GDM1 (cell line): ENCODE measurements at regions not wholly inside any gene's neighbourhood (a gene's known extent, or its start where the extent isn't known, plus 50 kb on each side); places are given as distances from the start of the nearest gene placed in this dataset.
"Not testable (repeated sequence)": the region's sequence is repeated elsewhere in the genome, so short reads cannot be mapped to it uniquely, and the experiment has no call there.

ENCODE experiments used
- DNase-seq: peaks from one replicate; lab custom pipeline; 2025; lab: John Stamatoyannopoulos, UW

- not testable (repeated sequence) for DNase-seq
Observed at GRCh38 chr2:234693681-234694190, 196.9 kb upstream of the ARL4C start.

DNA sequence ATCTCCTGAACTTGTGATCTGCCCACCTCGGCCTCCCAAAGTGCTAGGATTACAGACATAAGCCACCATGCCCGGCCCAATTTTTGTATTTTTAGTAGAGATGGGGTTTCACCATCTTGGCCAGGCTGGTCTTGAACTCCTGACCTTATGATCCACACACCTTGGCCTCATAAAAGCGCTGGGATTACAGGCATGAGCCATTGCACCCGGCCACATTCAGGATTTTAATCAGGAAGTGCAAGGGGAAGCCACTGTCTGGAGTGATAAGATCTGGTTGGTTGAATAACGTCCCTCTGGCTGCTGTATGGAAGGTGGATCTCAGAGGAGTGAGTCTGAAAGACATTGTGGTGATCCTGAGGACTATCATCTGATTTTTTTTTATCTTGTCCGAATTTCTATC, 196.3 kb upstream of the ARL4C start:
- DNase-seq = not testable (repeated sequence)

DNA sequence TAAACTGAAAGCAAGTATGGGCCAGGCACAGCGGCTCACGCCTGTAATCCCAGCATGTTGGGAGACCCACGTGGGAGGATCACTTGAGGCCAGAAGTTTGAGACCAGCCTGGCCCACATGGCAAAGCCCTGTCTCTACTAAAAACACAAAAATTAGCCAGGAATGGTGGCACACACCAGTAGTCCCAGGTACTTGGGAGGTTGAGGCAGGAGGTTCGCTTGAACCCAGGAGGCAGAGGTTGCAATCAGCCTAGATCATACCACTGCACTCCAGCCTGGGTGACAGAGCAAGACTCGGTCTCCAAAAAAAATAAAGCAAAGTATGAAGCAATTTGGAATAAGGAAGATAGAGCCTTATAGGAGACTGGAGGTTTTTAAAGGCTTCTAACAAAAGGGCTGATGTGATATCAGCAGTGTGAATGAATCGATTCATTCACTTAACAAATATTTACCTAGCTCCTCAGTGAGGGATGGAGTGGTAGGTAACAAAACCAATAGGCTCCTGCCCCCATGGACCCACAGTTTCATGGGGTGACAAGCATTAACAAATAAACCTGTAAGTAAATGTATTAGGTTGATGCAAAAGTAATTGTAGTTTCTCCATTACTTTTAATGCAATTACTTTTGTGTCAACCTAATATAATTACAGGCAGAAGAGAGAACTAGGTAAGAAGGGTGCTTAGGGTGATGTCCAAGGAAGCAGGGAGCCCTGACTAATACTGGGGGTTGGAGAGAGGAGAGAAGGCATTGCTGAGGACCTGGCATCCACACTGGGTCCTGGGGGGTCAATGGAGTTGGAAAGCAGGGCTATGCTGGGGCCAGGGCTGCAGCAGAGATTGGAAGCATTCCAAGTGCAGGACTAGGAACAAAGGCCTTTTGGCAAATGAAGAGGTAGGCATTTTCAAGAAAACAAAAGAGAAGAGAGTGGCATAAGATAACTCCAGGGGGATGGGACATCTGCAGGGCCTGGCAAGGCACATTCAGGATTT, 195.4 kb upstream of the ARL4C start:
- DNase-seq = no peak

- DNase-seq = no peak
Observed at GRCh38 chr2:234691214-234691575, 194.3 kb upstream of the ARL4C start.

- DNase-seq = peak; percentile 54
Observed at GRCh38 chr2:234690569-234691213, 193.8 kb upstream of the ARL4C start.

- no peak for DNase-seq
Observed at GRCh38 chr2:234689911-234690379, 193.1 kb upstream of the ARL4C start.

DNA sequence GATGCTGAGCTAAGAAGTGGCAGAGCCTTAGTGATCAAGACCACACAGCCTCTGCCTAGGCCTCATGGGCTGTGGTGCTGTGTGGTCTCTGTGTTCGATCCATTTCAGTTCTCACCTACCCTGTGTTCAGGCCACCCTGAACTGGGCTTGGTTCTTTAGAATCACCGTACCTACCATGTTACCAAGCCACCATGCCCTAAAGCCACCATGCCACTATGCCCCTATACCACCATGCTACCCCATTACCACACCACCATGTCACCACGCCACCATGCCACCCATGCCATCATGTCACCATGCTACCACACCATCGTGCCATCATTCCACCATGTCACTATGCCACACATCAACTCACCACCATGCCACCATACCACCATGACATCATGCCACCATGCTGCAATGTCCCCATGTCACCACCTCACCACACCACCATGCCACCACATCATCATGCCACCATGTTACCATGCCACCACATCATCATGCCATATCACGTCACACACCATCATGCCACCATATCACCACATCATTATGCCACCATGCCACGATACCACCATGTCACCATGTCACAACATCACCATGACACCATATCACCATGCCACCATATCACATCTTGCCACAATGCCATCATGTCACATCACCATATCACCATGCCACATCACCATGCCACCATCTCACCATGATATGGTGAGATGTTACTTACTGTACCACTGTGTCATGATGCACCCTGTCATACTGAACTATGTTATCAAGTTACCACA, 191.0 kb upstream of the ARL4C start:
- DNase-seq = no peak

DNA sequence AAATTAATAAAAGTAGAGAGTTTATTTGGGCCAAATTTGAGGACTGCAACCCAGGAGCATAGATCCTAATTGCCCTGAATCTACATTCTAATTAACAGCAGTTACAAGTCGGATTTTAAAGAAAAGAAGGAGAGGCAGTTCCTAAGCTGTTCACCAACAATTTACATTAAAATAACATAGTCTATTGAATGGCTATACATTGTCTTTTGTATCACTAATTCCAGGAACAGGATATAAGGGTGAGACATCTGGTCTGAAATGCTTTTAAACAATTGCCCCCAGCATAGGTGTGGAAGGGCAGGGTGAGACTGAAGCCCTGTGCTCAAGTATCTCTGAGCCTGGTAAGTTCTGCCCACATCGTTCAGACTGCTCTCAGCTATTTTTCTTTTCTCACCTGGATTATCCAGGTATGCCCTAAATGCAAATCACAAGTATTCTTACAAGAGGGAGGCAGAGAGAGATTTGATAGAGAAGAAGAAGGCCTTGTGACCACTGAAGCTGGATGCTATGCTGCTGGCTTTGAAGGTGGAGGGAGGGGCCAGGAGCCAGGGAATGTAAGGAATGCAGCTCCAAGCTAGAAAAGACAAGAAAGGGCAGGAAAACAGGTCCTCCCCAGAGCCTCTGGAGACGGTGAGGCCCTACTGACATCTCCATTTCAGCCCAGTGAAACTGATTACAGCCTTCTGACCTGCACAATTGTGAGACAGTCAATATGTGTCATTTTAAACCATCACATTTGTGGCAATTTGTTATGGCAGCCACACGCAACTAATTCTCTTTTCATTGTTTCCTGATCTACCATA, 189.4 kb upstream of the ARL4C start:
- no peak for DNase-seq

DNA sequence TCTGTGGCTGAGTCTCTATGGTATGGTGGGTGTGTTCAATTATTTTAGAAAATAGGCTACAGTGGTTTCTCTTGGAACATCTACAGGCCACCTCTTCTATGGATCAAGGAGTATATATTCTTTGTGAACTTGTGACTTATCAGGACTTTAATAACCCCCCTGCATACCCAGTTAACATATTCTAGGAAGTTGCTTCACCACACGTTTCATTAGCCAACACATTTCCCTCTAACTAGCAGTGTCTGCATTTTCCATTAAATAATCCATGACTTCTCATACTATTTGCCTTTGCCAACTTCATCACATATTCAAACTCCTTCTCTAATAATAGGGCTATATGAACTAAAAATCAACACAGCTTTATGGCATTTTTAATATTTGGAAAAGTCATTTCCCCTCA, 187.6 kb upstream of the ARL4C start:
- DNase-seq = no peak

- no peak for DNase-seq
Observed at GRCh38 chr2:234683950-234684349, 187.1 kb upstream of the ARL4C start.

DNA sequence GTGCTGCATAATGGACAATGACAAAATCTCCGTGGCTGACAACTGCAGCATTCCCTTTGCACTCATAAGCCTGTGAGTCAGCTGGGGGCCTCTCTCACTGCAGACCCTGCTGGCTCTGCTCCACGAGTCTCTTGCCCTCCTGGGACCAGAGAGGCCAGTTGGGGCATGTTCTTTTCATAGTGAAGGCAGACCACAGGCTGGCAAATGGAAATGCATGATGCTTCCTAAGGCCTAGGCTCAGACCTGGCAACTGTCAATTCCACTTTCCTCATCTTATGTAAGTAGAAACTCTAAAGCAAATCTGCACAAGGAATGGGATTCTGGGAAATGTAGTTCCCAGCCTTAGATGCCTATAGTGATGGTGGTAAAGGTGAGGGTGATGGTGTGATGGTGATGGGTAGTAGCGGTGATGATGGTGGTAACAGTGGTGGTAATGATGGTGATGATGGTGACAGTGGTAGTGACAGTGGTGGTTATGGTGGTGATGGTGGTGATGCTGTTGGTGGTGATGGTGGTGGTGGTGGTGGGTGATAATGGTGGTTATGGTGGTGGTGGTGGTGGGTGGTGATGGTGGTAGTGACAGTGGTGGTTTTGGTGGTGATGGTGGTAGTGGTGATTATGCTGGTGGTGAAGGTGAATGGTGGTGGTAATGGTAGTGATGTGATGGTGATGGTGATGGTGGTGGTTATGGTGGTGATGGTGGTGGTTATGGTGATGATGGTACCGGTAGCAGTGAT, 185.8 kb upstream of the ARL4C start:
- DNase-seq = no peak

DNA sequence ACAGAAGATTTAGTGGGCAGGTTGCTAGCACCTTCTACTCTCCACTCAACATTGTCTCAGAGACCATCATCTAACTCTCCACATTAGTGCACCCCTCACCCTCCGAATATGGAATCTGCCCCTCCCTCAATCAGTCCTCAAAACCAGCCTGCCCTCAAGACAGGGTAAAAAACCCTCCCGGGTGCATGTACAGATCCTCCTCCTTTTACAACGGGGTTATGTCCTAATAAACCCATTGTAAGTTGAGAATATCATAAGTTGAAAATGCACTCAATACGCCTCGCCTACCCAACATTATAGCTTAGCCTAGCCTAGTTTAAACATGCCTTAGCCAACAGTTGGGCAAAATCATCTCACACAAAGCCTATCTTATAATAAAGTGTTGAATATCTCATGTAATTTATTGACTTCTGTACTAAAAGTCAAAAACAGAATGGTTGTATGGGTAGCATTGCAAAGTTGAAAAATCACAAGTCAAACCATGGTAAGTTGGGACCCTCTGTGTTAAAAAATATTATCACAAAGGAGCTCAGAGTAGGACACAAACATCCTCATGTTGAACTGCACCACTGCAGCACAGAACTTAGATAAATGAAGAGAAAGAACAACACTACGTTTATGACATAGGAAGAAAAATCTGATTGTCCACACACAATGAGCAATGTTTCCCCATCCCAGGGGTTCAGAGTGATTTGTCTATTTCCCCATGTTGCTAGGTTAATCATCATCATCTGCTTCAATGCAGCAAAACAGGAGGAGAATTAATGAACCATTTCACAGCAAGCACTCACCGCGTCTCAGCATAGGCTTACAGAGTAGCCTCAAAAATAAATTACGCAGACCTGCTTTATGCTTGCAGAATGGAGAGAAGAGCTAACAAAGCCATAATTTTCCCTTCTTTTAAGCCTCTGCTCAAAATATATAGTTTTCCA, 184.1 kb upstream of the ARL4C start:
- no peak for DNase-seq

DNA sequence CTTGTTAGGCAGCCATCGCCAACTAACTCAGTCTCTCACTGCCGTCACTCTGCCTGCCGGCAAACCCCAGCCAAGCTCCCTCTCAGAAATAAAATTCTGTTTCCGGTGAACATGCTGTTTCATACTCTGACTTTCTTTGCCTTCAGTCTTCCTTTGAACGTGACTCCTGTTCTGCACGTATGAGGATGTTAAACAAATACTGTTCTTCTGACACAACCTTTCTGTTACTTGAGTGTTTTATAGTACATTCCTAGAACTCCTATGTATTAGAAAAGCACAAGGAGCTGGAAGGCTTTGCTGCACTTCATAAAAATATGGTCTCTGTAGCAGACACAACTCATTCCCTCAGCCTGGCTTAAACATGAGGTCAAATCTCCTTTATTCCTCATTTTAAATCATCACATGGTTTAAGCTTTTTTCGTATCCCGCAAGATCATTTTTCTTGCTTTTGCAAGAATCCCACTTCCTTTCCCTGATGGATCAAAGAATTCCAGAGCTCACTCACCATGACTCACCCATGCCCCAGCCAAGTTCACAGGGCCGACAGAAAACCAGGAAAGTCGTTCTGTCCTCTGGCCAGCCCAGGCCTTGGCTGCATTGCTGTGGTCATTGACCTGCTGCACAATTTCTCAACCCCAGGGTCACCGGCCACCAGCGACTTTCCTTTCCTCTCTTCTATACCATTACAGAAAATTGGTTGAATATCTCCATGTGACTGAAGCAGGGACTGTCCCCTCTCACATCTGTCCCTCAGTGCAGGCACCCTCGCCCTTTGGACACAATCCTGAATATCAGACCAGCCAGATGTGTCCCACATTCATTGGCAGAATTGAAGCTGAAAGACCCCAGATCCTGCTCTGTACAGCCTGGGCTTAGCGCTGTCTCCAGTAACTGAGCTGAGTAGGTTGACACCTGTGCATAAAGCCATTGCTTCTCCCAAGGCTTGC, 183.1 kb upstream of the ARL4C start:
- no peak for DNase-seq

GRCh38 chr2:234679301-234679740, 182.4 kb upstream of the ARL4C start:
- DNase-seq = no peak

GRCh38 chr2:234678711-234679110, 181.8 kb upstream of the ARL4C start:
- DNase-seq = no peak

- no peak for DNase-seq
Observed at GRCh38 chr2:234677758-234678538, 181.1 kb upstream of the ARL4C start.

DNA sequence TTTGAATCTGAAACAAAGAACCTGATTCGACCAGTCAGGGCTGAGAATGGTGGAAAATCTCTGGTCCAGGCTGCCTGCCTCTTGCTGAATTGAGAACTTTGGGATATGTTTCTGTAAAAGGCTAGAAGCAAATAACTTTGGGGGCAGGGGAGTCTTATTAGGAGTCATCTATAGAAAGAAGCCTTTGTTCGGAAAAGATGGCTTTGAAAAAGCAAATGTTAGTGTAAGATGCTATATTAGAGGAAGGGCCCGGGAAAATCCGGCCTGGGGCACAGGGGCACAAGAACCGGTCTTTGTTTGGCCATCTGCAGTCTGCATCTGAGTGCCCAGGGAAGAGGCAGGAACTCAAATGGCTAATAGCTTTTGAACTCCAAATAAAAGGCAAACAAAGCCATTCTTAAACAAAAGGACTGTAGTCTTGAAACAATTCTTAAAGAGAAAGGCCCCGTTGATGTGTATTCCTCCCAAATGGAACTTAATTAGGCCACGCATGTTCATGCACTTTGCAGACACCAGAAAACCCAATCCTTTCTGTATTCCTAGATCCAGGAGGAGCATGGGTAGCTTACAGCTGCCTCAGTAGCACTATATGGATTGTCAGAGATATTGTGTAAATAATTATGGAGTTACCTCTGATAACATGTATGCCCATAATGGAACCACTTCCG, 180.0 kb upstream of the ARL4C start:
- no peak for DNase-seq
